ENCODE measurements at regions not wholly inside any gene's neighbourhood (a gene's known extent, or its start where the extent isn't known, plus 50 kb on each side); places are given as distances from the start of the nearest gene placed in this dataset.

GRCh38 chr2:120586507-120587278 is 149.0 kb upstream of the GLI2 start:
- DNase-seq (ENCODE audit: low read depth, low spot score), result no peak

DNA sequence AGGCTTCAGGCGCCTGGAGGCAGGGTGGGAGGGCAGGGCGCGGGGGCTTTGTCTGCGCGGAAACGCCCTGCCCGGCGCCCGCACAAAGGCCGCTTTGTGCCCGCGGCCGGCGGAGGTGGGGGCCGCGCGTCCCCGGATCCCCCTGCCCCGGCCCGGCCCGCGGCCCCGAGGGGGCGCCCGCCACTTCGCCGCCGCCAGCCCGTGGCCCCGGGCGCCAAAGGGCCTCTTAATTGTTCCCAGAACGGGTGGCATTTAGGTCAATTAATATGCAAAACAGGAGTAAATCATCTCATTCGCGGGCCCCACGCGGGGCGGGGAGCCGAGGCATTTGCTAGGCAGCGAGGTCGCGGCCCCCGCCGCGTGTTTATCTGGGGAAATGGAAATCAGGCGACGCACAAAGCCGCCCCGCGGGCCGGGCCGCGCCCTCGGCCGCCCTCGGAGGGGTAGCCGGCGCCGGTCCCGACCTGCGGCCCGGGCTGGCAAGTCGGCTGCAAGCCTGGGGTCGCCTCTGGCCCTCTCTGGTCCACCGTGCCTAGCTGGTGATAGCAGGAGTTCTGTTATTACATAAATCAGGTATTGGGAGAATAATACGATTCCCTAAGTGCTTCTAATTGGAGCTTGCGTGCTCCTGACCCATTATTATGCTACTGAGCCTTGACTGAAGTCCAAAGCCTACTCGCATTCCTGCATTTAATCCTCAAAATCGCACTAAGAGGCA is 148.2 kb upstream of the GLI2 start:
- no peak for DNase-seq (ENCODE audit: low read depth, low spot score)

GRCh38 chr2:120587997-120588336 is 147.7 kb upstream of the GLI2 start:
- DNase-seq (ENCODE audit: low read depth, low spot score), result no peak

GRCh38 chr2:120589771-120590608 is 145.7 kb upstream of the GLI2 start:
- DNase-seq (ENCODE audit: low read depth, low spot score), result peak; percentile 7

GRCh38 chr2:120590841-120591240 is 144.8 kb upstream of the GLI2 start:
- no peak for DNase-seq (ENCODE audit: low read depth, low spot score)

DNA sequence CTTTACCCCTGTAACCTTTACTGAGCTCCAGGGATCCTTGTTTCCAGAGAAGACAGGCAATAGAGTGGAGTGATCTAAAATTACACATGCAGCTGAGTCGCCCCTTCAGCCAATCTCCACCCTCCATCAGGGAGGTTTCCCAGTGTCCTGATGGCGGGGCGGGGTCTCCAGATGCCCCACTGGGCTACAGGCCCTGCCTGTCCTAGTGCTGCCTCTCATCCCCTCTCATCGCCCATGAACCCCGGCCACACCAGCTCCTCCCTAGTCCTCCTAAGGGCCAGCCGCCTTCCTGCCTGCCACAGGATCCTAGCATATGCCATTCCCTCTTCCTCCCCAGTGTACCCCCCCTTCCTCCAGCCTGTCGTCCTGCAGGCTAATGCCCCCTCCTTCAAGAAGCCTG is 144.1 kb upstream of the GLI2 start:
- no peak for DNase-seq (ENCODE audit: low read depth, low spot score)

DNA sequence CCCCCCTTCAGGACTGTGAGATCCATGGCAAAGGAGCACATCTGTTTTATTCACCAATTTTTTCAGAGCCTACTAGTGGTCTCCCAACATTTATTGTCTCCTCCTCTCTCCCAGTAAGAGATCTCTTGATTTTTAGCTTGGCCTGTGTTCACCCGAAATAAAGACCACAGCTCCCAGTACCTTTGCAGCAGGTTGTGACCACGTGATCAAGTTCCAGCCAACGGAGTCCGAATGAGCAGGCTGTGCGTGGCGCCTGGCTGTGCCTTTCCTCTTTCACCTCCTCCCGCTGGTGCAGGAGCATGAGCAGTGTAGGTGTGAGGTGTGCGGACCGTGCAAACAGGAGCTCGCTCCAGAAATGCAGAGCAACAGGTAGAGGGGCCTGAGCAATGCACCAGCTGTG is 143.6 kb upstream of the GLI2 start:
- no peak for DNase-seq (ENCODE audit: low read depth, low spot score)

GRCh38 chr2:120593921-120594686 is 141.6 kb upstream of the GLI2 start:
- no peak for DNase-seq (ENCODE audit: low read depth, low spot score)

DNA sequence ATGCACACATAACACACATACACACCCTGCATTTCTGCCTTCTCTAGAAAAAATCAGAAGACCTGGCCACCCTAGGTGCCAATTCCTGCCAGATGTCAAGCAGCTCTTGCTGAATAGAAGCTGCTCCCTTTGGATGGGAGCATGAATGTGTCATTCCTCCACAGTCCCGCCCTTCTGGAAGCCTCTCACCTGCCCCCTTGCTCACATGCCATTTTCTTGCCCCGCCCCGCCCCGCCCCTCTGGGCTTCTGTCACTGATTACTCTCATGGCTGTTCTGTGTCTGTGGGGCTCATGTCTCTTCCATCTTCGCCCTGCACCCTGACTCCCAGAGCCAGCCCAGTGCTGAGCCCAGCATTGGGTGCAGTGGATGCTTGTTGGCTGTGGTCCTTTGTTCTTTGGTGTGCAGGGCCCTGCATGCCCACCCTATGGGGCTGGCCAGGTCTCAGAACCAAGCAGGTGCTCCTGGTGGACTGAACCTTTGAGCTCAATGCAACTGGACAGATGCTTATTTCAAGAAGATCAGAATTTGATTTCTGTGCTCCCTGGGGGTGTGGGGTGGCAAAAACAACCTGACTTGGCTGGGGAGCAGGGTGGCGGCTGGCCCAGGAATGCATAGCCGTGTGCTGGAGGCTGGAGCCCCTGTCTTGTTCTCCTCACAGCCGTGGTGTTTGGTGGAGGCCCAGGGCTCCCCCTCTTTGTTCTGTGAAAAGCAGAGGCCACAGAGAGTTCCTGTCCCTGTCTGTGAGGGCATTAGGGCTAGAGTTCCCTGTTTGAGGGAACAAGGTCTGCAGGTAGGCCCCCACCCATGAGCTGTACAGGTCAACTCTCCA is 140.6 kb upstream of the GLI2 start:
- no peak for DNase-seq (ENCODE audit: low read depth, low spot score)

GRCh38 chr2:120595739-120596138 is 139.9 kb upstream of the GLI2 start:
- no peak for DNase-seq (ENCODE audit: low read depth, low spot score)

- no peak for DNase-seq (ENCODE audit: low read depth, low spot score)
These were observed 139.4 kb upstream of the GLI2 start for GRCh38 chr2:120596191-120596811.

DNA sequence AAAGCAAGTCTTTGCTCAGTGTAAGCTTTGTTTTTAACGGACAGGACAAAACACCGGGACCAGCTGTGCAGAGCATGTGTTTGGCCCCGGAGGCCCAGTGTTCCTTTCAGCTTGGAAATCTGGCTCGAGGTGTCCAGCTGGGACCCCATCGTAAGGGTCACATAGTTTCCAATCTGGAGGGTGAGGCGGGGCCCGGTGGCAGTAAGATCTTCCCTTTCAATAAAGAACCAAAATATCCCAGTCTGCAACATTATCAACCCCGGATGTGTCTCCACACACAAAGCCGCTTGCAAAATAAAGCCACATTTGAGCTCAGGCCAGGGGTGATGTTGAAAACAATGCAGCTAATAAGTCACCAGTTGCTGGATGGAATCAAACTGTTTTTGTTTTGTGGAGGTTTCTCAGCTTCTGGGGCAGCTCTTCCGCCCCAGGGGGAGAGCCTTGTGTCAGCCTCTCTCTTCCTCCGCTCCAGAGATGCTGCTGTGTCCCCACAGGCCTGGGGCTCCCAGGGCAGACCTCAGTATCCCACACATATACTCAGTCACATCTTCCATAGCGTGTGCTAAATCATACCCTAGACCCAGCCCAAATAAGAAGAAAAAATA is 138.6 kb upstream of the GLI2 start:
- no peak for DNase-seq (ENCODE audit: low read depth, low spot score)

DNA sequence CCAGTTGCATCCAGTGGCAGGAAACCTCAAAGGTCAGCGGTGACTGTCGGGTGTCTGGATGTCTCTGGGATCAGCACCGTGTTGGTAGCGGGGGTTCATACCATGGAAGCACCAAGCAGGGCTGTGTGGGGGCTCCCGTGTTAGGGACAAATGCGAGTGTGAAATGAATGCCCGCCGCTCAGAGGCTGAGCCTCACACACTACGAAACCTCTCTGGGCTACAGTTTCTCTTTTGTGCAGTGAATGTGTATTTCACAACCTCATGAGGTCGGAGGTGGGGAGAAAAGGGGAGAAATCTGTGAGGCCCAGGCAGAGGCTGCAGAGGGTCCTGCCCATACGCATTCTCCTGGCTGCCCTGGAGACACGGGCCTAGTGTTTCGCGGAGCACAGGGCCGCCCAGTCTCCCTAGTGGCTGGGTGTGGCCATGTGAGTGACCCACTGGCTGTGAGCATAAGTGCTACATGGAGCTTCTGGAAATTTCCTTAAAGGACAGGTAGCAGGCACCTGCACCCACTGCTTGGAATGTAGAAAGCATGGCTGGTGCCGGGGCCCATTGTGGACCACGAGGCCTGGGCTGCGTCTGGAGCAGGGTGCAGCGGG is 138.0 kb upstream of the GLI2 start:
- DNase-seq (ENCODE audit: low read depth, low spot score), result no peak

- DNase-seq (ENCODE audit: low read depth, low spot score), result no peak
These were observed 137.3 kb upstream of the GLI2 start for GRCh38 chr2:120598416-120598815.

DNA sequence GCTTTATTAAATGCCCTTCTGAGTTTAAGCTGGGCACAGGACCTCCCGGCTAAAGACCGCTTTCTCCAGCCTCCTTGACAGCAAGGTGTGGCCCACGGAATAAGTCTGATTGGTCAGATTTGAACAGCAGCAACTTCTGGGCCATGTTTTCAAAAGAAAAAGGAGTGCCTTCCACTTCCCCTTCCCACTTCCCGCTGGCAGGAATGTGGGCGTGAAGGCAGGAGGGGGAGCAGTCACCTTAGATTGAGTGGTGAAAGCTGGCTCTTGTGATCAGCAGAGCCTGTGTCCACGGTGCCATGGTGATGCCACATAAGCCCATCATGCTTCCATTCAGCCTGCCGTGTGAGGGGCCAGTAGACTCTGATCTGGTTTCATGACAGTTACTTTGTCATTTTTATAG is 136.6 kb upstream of the GLI2 start:
- no peak for DNase-seq (ENCODE audit: low read depth, low spot score)

DNA sequence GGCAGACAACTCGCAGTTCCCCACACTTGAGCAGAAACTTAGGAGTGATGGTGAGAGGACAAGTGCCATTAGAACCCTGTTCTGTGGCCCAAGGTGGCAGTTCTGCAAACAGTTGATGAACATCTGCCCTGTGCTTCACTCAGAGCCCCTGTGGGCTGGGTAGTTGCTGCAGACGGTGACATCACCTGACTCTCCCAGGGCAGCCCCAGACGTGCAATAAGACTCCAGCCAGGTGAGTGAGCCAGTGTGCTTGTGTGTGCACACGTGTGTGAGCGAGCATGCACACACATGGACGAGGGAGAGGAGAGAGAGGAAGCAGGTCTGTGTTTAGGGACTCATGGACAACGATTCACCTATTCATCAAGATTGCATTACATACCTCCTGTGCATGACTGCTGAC is 136.0 kb upstream of the GLI2 start:
- no peak for DNase-seq (ENCODE audit: low read depth, low spot score)

GRCh38 chr2:120600335-120600734 is 135.3 kb upstream of the GLI2 start:
- no peak for DNase-seq (ENCODE audit: low read depth, low spot score)

DNA sequence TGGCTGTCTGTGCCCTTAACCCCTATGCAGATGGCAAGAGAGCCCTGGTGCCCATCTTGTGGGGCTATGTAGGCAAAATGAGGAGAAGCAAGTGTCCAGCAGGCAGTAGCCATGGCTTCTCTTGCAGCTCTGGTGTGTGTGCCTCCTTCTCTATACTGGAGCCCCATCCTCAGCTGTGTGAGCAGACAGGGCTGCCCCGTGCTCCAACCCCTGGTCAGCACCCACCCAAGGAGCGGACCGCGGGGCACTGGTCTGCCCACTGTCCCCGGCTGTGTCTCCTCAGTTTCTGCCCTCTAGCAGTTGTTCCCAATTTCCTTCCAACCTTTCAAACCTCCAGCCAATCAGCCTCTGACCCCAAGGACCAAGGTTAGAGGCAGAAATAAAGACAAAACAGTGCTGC is 134.9 kb upstream of the GLI2 start:
- DNase-seq (ENCODE audit: low read depth, low spot score), result no peak

- no peak for DNase-seq (ENCODE audit: low read depth, low spot score)
These were observed 134.1 kb upstream of the GLI2 start for GRCh38 chr2:120601566-120601965.

All from pulmonary artery endothelial cell (primary cell).